Kidney capillary endothelial cell (primary cell): ENCODE measurements at regions not wholly inside any gene's neighbourhood (a gene's known extent, or its start where the extent isn't known, plus 50 kb on each side); places are given as distances from the start of the nearest gene placed in this dataset.
A peak's percentile ranks its signal among the peaks of the same experiment; 100 is the strongest.

Experiments used
- DNase-seq: peaks from one replicate; pipeline ENCODE4 v3.0.0-alpha.2; 2018; ENCODE audit warnings: low spot score

DNA sequence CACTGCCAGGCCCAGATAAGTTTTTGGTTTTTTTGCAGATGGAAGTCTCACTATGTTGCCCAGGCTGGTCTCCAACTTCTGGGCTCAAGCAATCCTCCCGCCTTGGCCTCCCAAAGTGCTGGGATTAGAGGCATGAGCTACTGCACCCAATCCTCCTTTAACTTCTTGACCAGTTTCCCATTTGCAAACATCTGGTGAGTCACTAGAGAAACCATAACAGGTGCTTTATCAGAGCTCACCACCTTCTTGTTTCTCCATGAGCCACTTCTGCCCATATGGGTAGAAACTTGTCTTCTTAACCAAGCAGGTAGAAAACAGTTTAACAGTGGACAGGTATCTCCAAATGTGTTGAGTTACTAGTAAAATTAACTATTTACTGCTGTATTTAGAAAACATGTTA, 128.4 kb upstream of the AP1S2 start:
- no peak for DNase-seq

DNA sequence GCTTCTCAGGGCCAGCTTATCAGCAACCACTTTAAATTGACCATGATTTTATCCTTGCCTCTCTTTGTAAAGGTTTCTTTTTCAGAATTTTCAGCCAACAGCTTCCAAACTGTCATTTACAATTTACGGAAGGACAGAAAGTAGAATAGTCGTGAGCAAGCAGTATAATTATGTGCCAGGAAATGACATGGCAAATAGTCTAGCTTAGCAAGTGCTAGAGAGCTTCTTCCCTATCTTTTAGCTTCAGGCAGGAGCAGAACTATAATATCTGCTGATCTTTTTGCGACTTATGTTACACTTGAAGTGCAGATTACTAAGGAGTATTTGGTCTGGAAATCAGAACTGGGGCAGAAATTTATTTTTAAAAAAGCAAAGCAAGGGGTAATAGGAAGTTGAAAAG, 123.0 kb upstream of the AP1S2 start:
- no peak for DNase-seq

DNA sequence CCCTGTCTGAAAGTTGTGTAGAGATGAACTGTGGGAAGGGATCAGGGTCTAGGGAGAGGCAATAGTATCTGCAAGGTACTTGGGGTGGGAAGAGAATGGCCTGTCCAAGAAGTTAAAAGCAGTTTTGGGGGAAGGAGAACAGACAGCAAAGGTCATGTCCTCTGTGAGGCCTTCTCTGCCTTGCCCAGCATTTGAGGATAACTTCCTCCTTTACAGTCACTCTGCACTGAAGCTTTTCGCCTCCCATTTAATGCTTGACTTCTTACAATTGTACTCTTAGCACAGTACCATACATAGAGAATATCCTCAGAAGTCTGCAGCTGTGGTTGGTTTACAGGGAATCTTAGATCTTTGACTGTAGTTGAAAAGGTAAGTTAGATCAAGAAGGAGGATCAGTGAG, 121.8 kb upstream of the AP1S2 start:
- no peak for DNase-seq

DNA sequence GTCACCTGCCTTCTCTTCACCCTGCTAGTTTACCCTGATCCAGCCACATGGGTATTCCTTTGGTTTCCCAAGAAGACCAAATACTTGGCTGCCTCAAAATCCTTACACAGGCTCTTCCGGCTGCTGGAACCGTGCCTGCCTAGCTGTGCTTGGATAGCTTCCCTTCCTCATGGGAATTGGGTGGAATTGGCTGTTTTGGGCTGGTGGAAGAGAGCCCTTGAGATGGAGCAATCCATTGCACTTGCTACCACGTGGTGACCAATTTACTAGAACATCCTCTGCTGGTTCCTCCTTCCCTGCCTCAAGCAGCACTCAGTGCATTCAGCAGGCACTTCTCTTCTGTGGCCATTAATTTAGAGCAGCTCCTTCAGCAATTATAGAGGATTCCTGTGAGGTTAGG, 119.3 kb upstream of the AP1S2 start:
- no peak for DNase-seq

DNA sequence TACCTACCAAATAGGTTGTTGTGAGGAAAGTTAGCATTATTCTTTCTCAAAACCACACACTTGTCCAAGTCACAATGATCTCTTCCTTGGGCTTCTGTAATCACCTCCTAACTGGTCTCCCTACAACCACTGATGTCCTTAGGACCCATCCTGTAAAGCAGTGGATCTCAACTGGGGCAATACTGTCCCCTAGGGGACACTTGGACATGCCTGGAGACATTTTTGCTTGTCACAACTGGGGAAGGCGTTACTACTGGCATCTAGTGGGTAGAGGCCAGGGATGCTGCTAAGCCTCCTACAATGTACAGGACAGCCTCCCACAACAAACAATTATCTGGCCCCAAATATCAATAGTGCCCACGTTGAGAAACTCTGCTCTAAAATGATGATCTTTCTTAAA, 118.7 kb upstream of the AP1S2 start:
- DNase-seq, result peak; percentile 28

DNA sequence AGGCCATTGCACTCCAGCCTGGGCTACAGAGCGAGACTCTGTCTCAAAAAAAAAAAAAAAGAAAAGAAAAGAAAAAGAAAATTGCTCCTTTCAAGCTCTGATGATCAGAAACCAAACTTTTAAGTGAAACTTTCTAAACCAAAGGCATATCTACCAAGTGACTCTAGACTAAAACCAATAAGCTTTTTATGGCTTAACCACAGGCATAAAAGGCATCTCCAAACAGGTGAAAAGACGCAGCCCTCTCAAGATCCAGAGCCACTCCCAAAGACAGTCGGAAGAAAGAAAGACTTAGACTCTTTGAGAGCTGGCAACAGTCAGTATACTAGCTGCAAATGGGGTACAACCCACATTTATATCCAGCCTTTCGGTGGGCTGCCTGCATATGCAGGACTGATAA, 117.1 kb upstream of the AP1S2 start:
- no peak for DNase-seq

DNA sequence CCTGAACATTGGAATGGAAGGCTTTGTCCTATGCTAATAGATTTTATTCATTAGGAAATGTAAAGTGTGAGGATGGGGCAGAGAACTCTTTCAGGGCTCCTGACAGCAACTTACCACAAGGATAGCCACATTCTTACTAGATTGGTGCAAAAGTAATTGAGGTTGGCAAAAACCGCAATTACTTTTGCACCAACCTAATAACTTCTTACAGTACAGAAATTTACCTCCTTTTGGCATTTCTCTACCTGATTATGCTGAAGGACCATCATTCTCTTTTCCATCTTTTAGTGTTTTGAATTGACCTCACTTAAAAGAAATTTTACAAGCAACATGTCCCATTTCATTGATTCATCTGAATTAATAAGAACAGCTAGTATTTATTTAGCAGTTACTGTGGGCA, 109.2 kb upstream of the AP1S2 start:
- DNase-seq, result no peak

DNA sequence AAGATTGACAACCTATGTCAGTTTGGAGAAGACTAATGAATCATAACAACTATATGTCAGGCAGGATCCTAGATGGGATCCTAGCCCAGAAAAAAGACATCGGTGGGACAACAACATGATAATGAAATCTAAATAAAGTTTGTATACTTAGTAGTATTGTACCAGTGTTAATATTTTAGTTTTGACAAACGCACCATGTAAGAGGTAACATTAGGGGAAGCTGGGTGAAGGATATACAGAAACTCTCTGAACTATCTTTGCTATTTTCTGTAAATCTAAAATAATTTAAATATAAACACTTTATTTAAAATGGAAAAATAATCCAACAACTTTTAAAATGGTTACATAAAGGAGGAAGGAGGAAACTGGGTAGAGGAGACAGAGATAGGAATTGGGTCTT, 105.6 kb upstream of the AP1S2 start:
- no peak for DNase-seq

DNA sequence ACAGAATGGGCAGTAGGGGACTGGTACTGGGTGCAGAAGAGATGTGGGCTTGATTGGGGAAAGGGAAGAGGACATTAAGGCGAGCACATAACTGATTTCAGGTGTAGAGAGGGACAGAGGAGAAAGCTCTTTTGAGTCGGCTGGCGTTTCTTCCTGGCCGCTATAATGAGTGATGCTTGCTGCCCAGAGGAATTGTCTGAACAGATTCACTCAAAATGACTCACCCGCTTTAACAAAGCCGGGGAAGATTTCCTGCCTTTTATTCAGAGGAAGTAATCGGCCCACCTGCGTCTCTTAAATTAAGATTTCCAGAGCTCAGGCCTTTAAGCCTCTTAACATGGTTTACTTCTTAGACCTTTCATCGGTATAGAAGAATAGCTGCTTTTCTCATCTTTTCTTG, 102.1 kb upstream of the AP1S2 start:
- peak; percentile 38 for DNase-seq

DNA sequence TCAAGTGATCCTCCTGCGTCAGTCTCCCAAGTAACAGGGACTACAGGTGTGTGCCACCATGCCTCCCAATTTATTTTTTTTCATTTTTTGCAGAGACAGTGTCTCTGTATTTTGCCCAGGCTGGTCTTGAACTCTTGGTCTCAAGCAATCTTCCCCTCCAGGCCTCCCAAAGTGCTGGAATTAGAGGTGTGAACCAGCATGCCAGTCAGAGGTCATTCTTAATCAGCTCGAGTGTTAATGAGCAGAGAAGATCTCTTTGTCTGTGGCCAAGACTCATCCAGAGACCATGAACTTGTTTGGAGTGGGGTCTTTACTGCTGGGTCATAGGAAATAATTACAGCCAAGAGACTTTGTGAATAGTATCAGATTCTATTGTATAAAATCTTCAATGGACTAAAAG, 99.2 kb upstream of the AP1S2 start:
- no peak for DNase-seq

DNA sequence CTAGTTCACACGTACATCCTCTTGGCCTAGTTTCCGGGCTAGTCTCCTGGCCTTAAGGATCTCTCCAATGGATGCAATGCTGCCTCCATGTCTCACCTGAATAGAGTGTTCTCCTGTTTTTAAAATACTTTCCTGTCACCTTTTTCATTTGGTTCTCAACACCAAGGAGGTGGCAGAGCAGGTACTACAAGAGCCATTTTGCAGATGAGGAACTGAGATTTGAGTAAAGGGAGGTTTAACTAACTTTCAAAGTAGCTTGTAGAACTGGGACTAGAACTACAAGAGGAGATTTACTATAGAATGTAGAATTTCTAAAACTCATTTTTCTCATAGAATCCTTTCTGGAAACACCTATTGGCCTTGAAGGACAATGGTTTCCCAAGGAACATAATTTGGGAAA, 97.6 kb upstream of the AP1S2 start:
- DNase-seq, result no peak

DNA sequence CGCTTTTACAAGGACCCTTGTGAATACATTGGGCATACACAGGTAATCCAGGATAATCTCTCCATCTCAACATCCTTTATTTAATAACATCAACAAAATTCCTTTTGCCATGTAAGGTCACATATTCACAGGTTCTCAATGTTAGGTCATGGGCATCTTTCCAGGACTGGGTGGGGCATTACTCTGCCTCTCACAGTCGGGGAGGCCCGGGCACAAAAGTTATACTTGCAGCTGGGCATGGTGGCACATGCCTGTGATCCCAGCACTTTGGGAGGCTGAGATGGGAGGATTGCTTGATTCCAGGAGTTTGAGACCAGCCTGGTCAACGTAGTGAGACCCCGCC, 93.7 kb upstream of the AP1S2 start:
- no peak for DNase-seq

DNA sequence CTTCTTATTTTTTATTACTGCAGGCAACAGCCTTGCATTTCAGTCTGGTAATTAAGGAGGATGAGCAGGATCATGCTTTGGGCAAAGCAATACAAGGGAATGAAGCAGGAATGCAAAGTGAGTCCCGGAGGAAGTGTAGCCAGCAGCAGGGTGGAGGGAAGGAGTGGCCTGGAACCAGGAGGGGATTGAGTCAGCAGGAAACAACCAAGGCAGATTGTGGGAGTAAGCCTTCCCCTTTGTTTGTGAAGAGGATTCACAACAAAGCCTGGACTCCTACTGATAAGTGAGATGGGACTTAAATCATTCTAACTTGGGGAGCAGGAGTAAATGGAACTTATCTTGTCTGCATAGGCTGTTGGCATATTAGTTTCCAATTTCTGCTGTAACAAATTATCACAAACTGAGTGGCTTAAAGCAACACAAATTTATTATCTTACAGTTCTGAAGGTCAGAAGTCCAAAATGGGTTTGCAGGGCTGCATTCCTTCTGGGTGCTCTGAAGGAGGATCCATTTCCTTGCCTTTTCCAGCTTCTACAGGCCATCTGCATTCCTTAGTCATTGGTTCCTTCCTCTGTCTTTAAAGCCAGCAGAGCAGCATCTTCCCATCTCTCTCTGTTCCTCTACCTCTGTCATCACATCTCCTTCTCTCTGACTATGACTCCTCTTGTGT, 93.2 kb upstream of the AP1S2 start:
- peak; percentile 43 for DNase-seq

DNA sequence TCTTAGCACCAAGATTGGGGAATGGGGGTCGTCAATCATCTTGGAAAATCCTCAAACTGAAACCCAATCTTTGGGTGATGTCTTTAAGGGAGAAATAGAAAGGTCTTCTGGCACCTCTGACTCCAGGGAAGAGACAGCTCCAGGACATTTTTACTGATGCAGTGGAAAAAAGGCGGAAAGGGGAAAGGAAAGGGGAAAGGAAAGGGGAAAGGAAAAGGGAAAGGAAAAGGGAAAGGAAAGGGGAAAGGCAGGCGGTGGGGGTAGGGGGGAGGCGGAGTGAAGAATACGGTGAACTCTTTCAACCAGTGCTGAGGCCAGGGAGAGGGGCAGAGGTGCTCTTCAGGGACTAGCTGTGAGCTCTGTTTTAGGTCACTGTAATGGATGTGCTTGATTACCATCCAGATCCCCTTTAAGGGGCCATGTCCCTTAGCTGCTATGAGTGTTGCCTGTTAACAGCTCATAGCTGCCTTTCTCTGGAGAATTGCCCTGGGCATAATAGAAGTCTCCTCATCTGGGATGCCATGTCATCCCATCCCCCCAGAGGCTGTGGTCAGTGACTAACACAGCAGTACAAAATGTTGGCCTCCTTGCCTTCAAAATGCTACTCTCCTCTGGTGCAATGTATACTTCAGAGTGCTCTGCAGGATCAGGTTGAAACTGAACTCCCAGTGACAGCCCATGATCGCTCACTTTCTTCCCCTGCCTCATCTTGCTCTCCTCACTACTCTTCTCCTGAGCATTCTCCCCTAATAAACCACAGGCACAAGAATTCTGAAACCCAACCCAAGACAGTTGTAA, 92.4 kb upstream of the AP1S2 start:
- DNase-seq, result peak; percentile 21

DNA sequence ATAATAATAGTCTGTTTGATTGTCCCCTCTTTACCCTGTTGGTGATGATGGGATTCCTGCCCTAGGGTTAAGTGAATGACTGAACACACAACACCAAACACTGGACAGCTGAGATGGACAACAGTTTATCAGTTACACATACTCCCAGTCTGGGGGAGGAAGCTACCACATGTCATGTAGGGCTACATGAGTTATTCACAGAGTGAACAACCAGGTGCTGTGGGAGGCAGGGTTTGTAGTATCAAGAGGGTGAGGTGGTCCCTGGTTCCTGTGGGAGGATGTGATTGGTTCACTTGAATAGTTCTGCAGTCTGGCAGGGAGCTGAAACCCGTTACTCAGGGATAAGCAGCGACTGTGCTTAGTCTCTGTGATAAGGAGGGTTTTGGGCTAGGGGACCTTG, 88.8 kb upstream of the AP1S2 start:
- DNase-seq, result no peak

DNA sequence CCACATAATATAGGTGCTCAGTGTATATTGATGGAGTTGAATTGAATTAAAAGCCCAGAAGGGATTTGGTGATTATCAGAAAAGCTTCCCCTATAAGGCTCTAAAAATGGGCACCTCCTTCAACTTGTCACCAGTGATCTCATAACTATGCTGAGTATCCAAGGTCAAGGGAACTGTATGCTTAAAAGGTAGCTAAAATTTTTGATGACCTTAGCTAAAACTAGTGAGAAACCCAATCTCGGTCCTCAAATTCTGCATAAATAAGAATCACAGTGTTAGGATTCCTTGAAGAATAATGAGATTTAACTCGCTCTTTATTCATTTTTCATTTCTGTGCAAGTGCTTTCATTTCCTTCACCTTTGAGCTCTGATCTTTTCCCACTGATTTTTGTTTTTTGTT, 87.7 kb upstream of the AP1S2 start:
- no peak for DNase-seq

DNA sequence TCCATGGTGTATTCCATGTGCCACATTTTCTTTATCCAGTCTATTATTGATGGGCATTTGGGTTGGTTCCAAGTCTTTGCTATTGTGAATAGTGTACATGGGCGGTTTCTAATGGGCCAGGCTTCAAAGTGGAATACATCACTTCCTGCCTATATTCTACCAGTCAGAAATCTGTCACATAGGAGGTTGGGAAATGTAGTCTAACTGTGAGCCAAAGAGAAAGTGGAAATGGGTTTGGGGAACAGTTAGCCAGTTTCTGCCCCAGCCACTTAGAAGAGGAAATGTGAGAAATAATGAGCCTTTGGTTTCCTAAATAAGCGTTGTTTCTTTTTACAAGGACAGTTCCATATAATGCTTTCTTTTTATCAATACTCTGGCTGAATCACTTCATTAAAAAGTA, 85.1 kb upstream of the AP1S2 start:
- DNase-seq, result no peak

DNA sequence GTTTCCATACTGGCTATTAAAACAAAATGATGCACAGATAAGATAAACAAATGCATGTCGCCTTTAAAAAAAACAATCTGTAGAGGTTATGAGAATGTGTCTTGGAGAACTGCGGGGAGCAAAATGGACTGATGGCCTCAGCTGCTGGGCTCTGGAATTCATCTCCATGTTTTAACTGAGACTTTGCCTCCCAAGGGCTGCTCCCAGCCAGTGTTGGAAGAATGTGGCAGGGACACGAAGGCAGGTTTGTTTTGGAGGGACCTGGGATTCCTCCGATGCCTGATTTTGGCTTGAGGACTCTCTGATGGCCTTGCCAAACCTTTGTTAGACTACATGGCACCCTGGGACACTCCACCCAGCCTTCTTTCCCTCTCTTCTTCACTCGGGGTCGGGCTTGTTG, 83.5 kb upstream of the AP1S2 start:
- DNase-seq, result no peak

DNA sequence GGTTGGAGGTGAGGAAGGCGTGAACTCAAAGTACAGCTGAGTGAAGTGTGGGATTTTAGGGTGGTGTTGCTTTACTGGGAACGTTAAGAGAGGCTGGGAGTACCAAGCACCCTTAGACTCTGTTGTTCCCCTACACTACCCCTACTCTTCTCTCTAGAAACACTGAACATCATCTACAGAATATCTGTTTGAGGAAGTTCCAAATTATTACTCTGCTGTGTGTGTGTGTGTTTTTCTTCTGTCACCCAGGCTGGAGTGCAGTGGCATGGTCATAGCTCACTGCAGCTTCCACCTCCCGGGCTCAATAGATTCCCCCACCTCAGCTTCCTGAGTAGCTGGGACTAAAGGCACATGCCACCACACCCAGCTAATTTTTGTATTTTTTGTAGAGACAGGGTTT, 76.7 kb upstream of the AP1S2 start:
- DNase-seq, result no peak

DNA sequence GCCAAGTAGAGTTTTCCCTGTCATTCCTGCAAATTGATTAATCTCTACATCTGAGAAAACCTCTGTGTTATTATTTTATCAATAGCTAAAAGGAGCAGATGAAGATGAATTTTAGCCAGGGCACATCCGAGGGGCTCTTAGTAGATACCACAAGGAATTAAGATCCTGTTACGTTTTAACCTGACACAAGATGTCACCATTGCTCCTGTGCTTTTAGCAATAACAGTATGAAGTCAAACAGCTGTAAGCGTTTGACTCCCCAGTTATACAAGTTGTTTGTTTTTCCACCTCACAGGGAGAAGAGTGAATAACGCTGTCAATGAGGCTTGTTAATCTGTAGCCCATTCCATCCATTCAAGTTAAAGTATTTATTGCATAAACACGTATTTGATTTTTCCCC, 76.0 kb upstream of the AP1S2 start:
- peak; percentile 23 for DNase-seq

DNA sequence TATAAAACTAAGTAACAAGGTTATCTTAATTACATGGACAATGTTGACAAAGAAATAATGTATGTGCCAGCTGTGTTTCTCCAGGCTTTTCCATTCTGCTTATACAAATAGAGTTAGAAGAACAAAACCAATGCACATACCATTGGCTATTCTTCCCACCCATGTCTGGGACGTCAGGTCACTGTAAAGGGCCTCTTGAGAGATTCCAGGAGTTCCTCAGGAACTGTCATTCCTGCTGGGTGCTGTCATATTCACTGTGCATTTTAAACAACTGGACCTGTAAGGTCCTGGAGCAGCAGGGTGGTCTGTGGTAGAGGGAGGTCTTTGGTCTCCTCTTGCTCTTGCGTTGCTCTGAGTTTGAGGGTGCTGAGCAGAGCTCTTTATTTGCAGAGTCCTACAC, 74.6 kb upstream of the AP1S2 start:
- DNase-seq, result no peak

DNA sequence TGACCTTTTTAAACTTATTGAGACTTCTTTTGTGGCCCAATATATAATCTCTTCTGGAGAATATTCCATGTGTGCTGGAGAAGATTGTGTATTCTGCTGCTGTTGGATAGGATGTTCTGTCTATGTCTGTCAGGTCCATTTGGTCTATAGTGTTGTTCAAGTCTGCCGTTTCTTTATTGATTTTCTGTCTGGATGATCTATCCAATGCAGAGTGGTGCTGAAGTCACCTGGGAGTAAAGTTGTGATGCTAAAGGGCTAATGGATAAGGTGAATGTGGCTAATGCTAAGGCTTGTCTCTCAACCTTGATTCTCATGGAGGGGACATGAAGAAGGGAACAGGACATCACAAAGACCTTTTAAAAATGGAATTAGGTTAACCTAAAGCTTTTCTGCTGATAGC, 72.0 kb upstream of the AP1S2 start:
- no peak for DNase-seq

DNA sequence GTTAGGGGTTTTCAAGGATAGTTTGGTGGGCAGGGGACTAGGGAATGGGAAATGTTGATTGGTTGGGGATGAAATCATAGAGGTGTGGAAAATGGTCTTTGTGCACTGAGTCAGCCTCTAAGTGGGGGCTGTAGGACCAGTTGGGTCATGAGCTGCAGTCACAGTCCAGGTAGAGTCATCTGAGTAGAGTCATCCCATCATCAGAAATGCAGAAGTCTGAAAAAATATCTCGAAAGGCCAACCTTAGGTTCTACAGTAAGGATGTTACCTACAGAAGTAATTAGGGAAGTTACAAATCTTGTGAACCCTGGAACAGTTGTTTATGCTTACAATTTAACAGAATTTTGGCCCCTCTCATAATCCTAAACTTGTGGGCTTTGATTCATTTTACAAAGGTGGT, 63.4 kb upstream of the AP1S2 start:
- DNase-seq, result no peak

DNA sequence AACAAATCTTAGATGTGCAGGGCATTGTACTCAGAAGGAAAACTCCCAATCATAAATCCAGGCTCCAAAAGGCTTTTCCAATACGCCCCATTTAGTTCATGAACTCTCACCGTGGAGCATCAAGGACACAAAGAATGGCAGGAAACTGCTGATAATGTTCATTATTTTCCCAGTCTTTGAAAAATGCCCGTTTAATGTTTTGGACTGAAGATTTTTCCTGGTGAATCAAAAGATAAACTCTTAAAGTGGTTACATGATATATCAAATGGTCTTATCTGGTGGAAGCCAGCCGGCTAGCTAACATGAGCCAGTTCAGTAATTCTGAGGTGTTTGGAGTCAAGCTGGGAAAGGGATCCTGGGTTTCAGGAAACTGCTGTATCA, 62.1 kb upstream of the AP1S2 start:
- DNase-seq, result peak; percentile 6
